WTC11 (cell line): ENCODE measurements at regions not wholly inside any gene's neighbourhood (a gene's known extent, or its start where the extent isn't known, plus 50 kb on each side); places are given as distances from the start of the nearest gene placed in this dataset.
A peak's percentile ranks its signal among the peaks of the same experiment; 100 is the strongest.

Experiments
- ATAC-seq: fragments of 200-7000 bp; cut with Tn5 transposase; 2 replicates; pipeline ENCODE4 v1.10.0; 2021; ENCODE audit warnings: mild to moderate bottlenecking, moderate library complexity
- CTCF ChIA-PET: fragments of 300-600 bp; sonication (Branson Sonifier 250); formaldehyde crosslinking; loops from one replicate; lab custom pipeline; 2021; ENCODE audit warnings: antibody characterized with exemption; lab: Charles Lee
- POLR2A ChIA-PET: fragments of 350-600 bp; sonication (Branson Sonifier 250); formaldehyde crosslinking; loops from one replicate; lab custom pipeline; 2021; ENCODE audit warnings: antibody characterized with exemption; lab: Charles Lee
- DNase-seq: peaks from one replicate; pipeline ENCODE4 v3.0.0; 2021; ENCODE audit warnings: low spot score
- H3K27ac Mint-ChIP-seq: 2 replicates; pipeline ENCODE4 v1.8.0; 2021; ENCODE audit warnings: mixed read lengths
- H3K27me3 Mint-ChIP-seq: 2 replicates; pipeline ENCODE4 v1.8.0; 2021; ENCODE audit warnings: low read depth, mild to moderate bottlenecking, moderate library complexity, mixed read lengths
- H3K36me3 Mint-ChIP-seq: 2 replicates; pipeline ENCODE4 v1.8.0; 2021; ENCODE audit warnings: mixed read lengths
- H3K4me1 Mint-ChIP-seq: 2 replicates; pipeline ENCODE4 v1.8.0; 2022; ENCODE audit warnings: mixed read lengths
- H3K4me3 Mint-ChIP-seq: 2 replicates; pipeline ENCODE4 v1.8.0; 2021; ENCODE audit warnings: mild to moderate bottlenecking, moderate library complexity, mixed read lengths
- H3K9me3 Mint-ChIP-seq: 2 replicates; pipeline ENCODE4 v1.8.0; 2021; ENCODE audit warnings: mixed read lengths
- ATF1 ChIP-seq: sonication (generic); formaldehyde crosslinking; IDR thresholded peaks from 2 replicates; pipeline ENCODE4 v1.8.1; 2023; ENCODE audit warnings: mild to moderate bottlenecking, moderate library complexity, missing genetic modification reagents
- ELF4 ChIP-seq: sonication (generic); formaldehyde crosslinking; IDR thresholded peaks from 2 replicates; pipeline ENCODE4 v1.8.1; 2022; ENCODE audit warnings: low read depth, mild to moderate bottlenecking, moderate library complexity, missing genetic modification reagents
- FOXP1 ChIP-seq: sonication (generic); formaldehyde crosslinking; IDR thresholded peaks from 2 replicates; pipeline ENCODE4 v1.8.0; 2022; ENCODE audit warnings: missing genetic modification reagents, mild to moderate bottlenecking, moderate library complexity, borderline replicate concordance
- KAT7 ChIP-seq: sonication (generic); formaldehyde crosslinking; IDR thresholded peaks from 2 replicates; pipeline ENCODE4 v1.8.1; 2023; ENCODE audit warnings: missing genetic modification reagents, mild to moderate bottlenecking, borderline replicate concordance
- SMAD4 ChIP-seq: sonication (generic); formaldehyde crosslinking; IDR thresholded peaks from 2 replicates; pipeline ENCODE4 v1.8.0; 2022; ENCODE audit warnings: mild to moderate bottlenecking, missing genetic modification reagents
- ZNF232 ChIP-seq: sonication (generic); formaldehyde crosslinking; IDR thresholded peaks from 2 replicates; pipeline ENCODE4 v1.8.0; 2022; ENCODE audit warnings: mild to moderate bottlenecking, missing genetic modification reagents
- ZNF671 ChIP-seq: fragments of 250-450 bp; sonication (Bioruptor Pico); IDR thresholded peaks from 2 replicates; pipeline ENCODE4 v1.8.0; 2021; ENCODE audit warnings: mild to moderate bottlenecking
- TF ChIP-seq, protein P1 (sequence below): fragments of 250-450 bp; sonication (Bioruptor Pico); IDR thresholded peaks from 2 replicates; pipeline ENCODE4 v1.9.0; 2021; ENCODE audit warnings: moderate library complexity, mild to moderate bottlenecking, inconsistent platforms, borderline replicate concordance
- TF ChIP-seq, protein P2 (sequence below): sonication (generic); formaldehyde crosslinking; IDR thresholded peaks from 2 replicates; pipeline ENCODE4 v1.8.1; 2023; ENCODE audit warnings: mild to moderate bottlenecking, missing genetic modification reagents, moderate library complexity
- TF ChIP-seq, protein P3 (sequence below): sonication (generic); formaldehyde crosslinking; IDR thresholded peaks from 2 replicates; pipeline ENCODE4 v1.8.0; 2022; ENCODE audit warnings: mild to moderate bottlenecking, missing genetic modification reagents
- TF ChIP-seq, protein P4 (sequence below): sonication (generic); formaldehyde crosslinking; IDR thresholded peaks from 2 replicates; pipeline ENCODE4 v1.8.1; 2023; ENCODE audit warnings: mild to moderate bottlenecking, missing genetic modification reagents
- TF ChIP-seq, protein P5 (sequence below): sonication (generic); formaldehyde crosslinking; IDR thresholded peaks from 2 replicates; pipeline ENCODE4 v1.8.0; 2023; ENCODE audit warnings: mild to moderate bottlenecking, missing genetic modification reagents
- TF ChIP-seq, protein P6 (sequence below): sonication (generic); formaldehyde crosslinking; conservative IDR thresholded peaks from 2 replicates; pipeline ENCODE4 v1.8.1; 2023; ENCODE audit warnings: mild to moderate bottlenecking, low read depth, missing genetic modification reagents, moderate library complexity

DNA sequence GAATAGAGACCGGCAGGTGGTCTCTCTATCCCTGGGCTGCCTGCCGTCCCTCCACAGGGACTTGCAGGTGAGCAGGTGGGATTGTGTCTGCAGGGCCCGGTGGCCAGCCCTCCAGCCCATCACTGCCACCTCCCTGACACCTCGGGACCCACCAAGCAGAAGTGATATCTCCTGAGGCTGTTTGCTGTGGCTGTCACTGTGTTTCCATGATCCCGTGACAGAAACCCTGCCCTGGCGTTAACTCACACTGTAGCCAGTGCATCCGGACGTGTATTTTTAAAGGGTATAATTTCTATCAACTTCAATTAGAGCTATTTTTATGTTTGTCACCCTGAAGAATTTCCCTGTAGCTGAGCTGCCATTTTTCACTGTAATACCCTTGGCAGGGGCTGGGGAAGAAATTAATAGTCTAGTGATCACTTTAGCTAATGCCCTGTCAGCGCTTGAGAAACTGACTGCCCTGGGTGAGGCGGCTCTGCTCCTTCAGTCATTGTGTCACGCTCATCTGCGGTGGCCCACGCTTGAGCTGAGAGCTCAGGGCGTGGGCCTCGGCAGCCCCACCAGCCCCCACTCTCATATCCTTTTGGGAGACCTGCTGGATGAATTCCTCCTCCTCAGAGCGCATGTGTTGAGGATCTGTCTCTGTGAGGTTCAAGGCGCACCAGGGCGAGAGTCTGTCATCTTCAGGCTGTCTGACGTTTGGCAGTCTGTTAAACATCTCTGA lies 229.9 kb upstream of the CIBAR2 start:
- ATAC-seq (no peak), DNase-seq (no peak)
- Mint-ChIP-seq H3K36me3 (no peaks in the 10 kb centered on the region), H3K4me1 (peaks cover 12% of the 10 kb centered on the region), H3K27ac (peak overlapping the region; percentile 83; the same call in 1 of the 2 replicates), H3K4me3 (no peak overlapping the region), H3K27me3 (peaks cover 5% of the 10 kb centered on the region), H3K9me3 (peaks cover 3% of the 10 kb centered on the region; the same call in 1 of the 2 replicates)
- CTCF ChIA-PET, result interaction anchor here (1.2 kb wide), 4 partner anchors 13 to 79 kb away, joined by 3 to 7 read pairs (median 3); no protein-coding TSS in a partner anchor
- TF ChIP-seq, protein P1, sequence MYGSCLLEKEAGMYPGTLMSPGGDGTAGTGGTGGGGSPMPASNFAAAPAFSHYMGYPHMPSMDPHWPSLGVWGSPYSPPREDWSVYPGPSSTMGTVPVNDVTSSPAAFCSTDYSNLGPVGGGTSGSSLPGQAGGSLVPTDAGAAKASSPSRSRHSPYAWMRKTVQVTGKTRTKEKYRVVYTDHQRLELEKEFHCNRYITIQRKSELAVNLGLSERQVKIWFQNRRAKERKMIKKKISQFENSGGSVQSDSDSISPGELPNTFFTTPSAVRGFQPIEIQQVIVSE (CRISPR knock-in tag), result no peak
- TF ChIP-seq, protein P2, sequence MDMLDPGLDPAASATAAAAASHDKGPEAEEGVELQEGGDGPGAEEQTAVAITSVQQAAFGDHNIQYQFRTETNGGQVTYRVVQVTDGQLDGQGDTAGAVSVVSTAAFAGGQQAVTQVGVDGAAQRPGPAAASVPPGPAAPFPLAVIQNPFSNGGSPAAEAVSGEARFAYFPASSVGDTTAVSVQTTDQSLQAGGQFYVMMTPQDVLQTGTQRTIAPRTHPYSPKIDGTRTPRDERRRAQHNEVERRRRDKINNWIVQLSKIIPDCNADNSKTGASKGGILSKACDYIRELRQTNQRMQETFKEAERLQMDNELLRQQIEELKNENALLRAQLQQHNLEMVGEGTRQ (CRISPR knock-in tag), result no peak
- TF ChIP-seq ZNF232 (CRISPR knock-in tag), result no peak
- POLR2A ChIA-PET, result no interaction called here

DNA sequence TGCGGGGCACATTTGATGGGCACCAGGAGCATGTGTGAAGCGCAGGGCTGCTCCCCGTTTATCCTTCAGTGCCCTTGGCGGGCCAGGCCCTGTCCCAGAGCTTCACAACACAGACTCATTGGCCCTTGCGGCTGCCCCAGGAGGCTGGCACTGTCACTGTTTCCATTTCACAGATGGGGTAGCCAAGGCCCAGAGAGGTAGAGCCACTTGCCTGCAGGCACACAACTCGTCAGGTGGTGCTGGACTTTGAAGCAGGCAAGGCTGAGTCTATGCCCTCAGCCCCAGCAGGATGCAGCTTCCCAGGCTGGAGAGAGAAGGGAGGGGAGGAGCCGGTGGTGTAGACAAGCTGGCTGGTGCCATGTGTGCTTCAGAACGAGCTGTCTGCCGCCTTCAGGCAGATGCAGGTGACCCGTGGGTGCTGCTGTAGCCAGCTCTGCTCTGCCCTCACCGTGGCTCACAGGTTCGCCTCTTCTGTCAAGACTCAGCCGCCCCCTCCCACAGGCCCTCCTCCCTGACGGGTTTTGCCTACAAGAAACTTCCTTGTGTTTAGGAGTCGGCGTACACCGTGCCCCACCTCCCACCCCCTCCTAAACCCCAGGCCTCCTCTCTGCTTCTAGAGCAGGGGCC lies 232.3 kb upstream of the CIBAR2 start:
- no peaks in the 10 kb centered on the region for H3K27me3 Mint-ChIP-seq
- no peak for DNase-seq
- no peaks in the 10 kb centered on the region for H3K36me3 Mint-ChIP-seq
- no peak overlapping the region for H3K4me3 Mint-ChIP-seq
- TF ChIP-seq FOXP1 (no peak), ZNF671 (CRISPR knock-in tag) (no peak), ZNF232 (CRISPR knock-in tag) (no peak), SMAD4 (CRISPR knock-in tag) (no peak), ATF1 (CRISPR knock-in tag) (no peak)
- TF ChIP-seq, protein P3, sequence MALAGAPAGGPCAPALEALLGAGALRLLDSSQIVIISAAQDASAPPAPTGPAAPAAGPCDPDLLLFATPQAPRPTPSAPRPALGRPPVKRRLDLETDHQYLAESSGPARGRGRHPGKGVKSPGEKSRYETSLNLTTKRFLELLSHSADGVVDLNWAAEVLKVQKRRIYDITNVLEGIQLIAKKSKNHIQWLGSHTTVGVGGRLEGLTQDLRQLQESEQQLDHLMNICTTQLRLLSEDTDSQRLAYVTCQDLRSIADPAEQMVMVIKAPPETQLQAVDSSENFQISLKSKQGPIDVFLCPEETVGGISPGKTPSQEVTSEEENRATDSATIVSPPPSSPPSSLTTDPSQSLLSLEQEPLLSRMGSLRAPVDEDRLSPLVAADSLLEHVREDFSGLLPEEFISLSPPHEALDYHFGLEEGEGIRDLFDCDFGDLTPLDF (CRISPR knock-in tag), result no peak
- peaks cover 4% of the 10 kb centered on the region for H3K4me1 Mint-ChIP-seq
- no peak overlapping the region for H3K27ac Mint-ChIP-seq
- ChIA-PET CTCF (interaction anchor here (0.9 to 1.4 kb wide), 8 partner anchors 10 to 271 kb away, joined by 3 to 5 read pairs (median 3); no protein-coding TSS in a partner anchor), POLR2A (no interaction called here)
- no peak for ATAC-seq
- peaks cover 3% of the 10 kb centered on the region; the same call in 1 of the 2 replicates for H3K9me3 Mint-ChIP-seq

DNA sequence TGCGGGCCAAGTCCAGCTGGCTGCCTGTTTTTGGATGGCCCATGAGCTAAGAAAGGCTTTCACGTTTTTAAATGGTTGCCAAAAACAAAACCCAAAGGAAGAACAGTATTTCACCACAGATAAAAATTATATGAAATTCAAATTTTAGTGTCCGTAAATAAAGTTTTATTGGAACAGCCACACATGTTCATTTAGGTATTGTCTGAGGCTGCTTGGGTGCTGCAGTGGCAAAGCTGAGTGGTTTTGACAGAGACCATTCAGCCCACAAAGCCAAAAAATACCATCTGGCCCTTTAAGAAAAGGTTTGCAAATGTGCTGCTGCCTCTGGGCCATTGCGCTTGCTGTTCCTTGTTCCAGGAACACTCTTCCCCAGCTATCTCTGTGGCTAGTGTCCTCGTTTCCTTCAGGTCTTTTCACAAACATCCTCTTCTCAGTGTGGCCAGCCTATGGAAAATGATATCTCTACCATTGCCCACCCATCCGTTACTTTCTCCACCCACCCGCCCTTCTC lies 232.9 kb upstream of the CIBAR2 start:
- no peak for ATAC-seq
- Mint-ChIP-seq H3K36me3 (no peaks in the 10 kb centered on the region), H3K9me3 (peaks cover 3% of the 10 kb centered on the region; the same call in 1 of the 2 replicates)
- TF ChIP-seq SMAD4 (CRISPR knock-in tag), result no peak
- TF ChIP-seq, all 79 proteins: peak for 0
- no peak for DNase-seq
- ChIA-PET CTCF (interaction anchor here (1.1 to 1.4 kb wide), 6 partner anchors 11 to 271 kb away, joined by 3 to 5 read pairs (median 4); no protein-coding TSS in a partner anchor), POLR2A (no interaction called here)
- H3K4me1 Mint-ChIP-seq, result peaks cover 5% of the 10 kb centered on the region
- no peaks in the 10 kb centered on the region for H3K27me3 Mint-ChIP-seq
- no peak overlapping the region for H3K27ac Mint-ChIP-seq
- no peak overlapping the region for H3K4me3 Mint-ChIP-seq

DNA sequence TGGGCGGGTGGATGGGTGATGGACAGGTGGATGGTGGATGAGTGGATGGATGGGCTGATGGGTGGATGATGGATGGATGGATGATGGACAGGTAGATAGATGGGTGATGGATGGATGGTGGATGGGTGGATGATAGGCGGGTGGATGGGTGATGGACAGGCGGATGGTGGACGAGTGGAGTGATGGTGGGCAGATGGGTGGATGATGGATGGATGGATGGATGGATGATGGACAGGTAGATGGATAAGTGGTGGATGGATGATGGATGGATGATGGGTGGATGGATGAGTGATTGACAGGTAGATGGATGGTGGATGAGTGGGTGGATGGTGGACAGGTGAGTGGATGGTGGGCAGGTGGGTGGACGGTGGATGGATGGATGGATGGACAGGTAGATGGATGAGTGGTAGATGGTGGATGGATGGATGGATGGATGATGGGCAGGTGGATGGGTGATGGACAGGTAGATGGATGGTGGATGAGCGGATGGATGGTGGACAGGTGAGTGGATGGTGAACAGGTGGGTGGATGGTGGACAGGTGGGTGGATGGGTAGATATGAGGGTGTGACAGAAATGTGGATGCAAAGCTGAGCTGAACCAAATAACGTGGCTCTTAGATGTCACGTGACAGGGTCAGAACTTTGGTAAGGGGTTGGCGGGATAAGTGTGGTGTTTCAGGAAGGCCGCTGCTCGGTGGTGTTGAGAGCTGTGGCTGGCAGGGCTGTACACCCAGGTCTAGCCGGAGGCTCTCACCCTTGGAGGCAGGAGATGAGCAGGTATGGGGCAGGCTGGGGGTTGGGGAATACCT lies 234.3 kb upstream of the CIBAR2 start:
- POLR2A ChIA-PET, result no interaction called here
- no peaks in the 10 kb centered on the region; the same call in 1 of the 2 replicates for H3K27me3 Mint-ChIP-seq
- no peak overlapping the region for H3K27ac Mint-ChIP-seq
- DNase-seq (no peak), ATAC-seq (no peak)
- peaks cover 6% of the 10 kb centered on the region; the same call in 1 of the 2 replicates for H3K4me1 Mint-ChIP-seq
- peaks cover 3% of the 10 kb centered on the region; the same call in 1 of the 2 replicates for H3K9me3 Mint-ChIP-seq
- CTCF ChIA-PET, result interaction anchor here (0.8 to 5.2 kb wide), 34 partner anchors 10 to 663 kb away, joined by 3 to 51 read pairs (median 6); no protein-coding TSS in a partner anchor
- no peak overlapping the region for H3K4me3 Mint-ChIP-seq
- H3K36me3 Mint-ChIP-seq, result no peaks in the 10 kb centered on the region
- TF ChIP-seq KAT7 (CRISPR knock-in tag) (no peak), ELF4 (CRISPR knock-in tag) (no peak)
- TF ChIP-seq, protein P4, sequence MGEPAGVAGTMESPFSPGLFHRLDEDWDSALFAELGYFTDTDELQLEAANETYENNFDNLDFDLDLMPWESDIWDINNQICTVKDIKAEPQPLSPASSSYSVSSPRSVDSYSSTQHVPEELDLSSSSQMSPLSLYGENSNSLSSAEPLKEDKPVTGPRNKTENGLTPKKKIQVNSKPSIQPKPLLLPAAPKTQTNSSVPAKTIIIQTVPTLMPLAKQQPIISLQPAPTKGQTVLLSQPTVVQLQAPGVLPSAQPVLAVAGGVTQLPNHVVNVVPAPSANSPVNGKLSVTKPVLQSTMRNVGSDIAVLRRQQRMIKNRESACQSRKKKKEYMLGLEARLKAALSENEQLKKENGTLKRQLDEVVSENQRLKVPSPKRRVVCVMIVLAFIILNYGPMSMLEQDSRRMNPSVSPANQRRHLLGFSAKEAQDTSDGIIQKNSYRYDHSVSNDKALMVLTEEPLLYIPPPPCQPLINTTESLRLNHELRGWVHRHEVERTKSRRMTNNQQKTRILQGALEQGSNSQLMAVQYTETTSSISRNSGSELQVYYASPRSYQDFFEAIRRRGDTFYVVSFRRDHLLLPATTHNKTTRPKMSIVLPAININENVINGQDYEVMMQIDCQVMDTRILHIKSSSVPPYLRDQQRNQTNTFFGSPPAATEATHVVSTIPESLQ (CRISPR knock-in tag), result no peak
- TF ChIP-seq, protein P5, sequence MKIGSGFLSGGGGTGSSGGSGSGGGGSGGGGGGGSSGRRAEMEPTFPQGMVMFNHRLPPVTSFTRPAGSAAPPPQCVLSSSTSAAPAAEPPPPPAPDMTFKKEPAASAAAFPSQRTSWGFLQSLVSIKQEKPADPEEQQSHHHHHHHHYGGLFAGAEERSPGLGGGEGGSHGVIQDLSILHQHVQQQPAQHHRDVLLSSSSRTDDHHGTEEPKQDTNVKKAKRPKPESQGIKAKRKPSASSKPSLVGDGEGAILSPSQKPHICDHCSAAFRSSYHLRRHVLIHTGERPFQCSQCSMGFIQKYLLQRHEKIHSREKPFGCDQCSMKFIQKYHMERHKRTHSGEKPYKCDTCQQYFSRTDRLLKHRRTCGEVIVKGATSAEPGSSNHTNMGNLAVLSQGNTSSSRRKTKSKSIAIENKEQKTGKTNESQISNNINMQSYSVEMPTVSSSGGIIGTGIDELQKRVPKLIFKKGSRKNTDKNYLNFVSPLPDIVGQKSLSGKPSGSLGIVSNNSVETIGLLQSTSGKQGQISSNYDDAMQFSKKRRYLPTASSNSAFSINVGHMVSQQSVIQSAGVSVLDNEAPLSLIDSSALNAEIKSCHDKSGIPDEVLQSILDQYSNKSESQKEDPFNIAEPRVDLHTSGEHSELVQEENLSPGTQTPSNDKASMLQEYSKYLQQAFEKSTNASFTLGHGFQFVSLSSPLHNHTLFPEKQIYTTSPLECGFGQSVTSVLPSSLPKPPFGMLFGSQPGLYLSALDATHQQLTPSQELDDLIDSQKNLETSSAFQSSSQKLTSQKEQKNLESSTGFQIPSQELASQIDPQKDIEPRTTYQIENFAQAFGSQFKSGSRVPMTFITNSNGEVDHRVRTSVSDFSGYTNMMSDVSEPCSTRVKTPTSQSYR (CRISPR knock-in tag), result no peak
- TF ChIP-seq, protein P6, sequence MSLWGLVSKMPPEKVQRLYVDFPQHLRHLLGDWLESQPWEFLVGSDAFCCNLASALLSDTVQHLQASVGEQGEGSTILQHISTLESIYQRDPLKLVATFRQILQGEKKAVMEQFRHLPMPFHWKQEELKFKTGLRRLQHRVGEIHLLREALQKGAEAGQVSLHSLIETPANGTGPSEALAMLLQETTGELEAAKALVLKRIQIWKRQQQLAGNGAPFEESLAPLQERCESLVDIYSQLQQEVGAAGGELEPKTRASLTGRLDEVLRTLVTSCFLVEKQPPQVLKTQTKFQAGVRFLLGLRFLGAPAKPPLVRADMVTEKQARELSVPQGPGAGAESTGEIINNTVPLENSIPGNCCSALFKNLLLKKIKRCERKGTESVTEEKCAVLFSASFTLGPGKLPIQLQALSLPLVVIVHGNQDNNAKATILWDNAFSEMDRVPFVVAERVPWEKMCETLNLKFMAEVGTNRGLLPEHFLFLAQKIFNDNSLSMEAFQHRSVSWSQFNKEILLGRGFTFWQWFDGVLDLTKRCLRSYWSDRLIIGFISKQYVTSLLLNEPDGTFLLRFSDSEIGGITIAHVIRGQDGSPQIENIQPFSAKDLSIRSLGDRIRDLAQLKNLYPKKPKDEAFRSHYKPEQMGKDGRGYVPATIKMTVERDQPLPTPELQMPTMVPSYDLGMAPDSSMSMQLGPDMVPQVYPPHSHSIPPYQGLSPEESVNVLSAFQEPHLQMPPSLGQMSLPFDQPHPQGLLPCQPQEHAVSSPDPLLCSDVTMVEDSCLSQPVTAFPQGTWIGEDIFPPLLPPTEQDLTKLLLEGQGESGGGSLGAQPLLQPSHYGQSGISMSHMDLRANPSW, result no peak
